ENCODE measurements at regions not wholly inside any gene's neighbourhood (a gene's known extent, or its start where the extent isn't known, plus 50 kb on each side); places are given as distances from the start of the nearest gene placed in this dataset.

DNA sequence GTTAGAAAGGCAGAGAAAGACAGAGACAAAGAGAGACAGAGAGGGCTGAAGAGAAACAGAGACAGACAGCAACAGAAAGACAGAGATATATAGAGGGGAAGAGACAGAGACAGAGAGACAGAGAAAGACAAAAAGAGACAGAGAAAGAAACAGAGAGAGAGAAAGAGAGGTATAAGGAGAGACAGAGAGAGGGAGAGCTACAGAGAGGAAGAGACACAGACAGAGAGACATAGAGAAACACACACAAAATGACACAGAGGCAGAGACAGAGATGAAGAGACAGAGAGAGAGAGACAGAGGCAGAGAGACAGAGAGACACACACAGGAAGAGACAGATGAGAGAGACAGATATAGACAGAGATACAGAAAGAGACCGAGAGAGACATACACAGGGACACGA lies 168.6 kb downstream of the TMEM121 start:
- TF ChIP-seq MAX (IDR thresholded peaks at IDR 0.05) (no peak), POLR2A (IDR thresholded peaks at IDR 0.05; ENCODE audit: control extremely low read depth in 1 of 2, low read depth in 2 of 2, low read length in 2 of 2) (no peak), EP300 (IDR thresholded peaks at IDR 0.05; ENCODE audit: borderline replicate concordance in 1 of 2, low read depth in 2 of 2, low read length in 2 of 2) (no peak), USF2 (IDR thresholded peaks at IDR 0.05; ENCODE audit: low read length) (no peak), SAP30 (IDR thresholded peaks at IDR 0.05; ENCODE audit: insufficient read depth, insufficient replicate concordance, low read length) (no peak), EZH2 (IDR thresholded peaks at IDR 0.05; ENCODE audit: low read depth, low read length, severe bottlenecking) (no peak), CHD2 (IDR thresholded peaks at IDR 0.05; ENCODE audit: low read length) (no peak), RAD21 (IDR thresholded peaks at IDR 0.05 in 1 of 2, conservative IDR thresholded peaks at IDR 0.05 in 1 of 2; ENCODE audit: low read depth in 2 of 2, low read length in 2 of 2) (no peak)
- TF ChIP-seq, protein P1, sequence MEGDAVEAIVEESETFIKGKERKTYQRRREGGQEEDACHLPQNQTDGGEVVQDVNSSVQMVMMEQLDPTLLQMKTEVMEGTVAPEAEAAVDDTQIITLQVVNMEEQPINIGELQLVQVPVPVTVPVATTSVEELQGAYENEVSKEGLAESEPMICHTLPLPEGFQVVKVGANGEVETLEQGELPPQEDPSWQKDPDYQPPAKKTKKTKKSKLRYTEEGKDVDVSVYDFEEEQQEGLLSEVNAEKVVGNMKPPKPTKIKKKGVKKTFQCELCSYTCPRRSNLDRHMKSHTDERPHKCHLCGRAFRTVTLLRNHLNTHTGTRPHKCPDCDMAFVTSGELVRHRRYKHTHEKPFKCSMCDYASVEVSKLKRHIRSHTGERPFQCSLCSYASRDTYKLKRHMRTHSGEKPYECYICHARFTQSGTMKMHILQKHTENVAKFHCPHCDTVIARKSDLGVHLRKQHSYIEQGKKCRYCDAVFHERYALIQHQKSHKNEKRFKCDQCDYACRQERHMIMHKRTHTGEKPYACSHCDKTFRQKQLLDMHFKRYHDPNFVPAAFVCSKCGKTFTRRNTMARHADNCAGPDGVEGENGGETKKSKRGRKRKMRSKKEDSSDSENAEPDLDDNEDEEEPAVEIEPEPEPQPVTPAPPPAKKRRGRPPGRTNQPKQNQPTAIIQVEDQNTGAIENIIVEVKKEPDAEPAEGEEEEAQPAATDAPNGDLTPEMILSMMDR (IDR thresholded peaks at IDR 0.05; ENCODE audit: control extremely low read depth in 1 of 3, insufficient read depth in 1 of 3, low read depth in 1 of 3, low read length in 3 of 3): no peak

Measured in H1 (cell line).